Osteoblast (primary cell): ENCODE measurements at regions not wholly inside any gene's neighbourhood (a gene's known extent, or its start where the extent isn't known, plus 50 kb on each side); places are given as distances from the start of the nearest gene placed in this dataset.

Source experiments
- DNase-seq: peaks from one replicate; pipeline ENCODE4 v3.0.0; 2011; ENCODE audit warnings: low spot score, mixed read lengths; ENCODE audit not compliant: insufficient read length; ENCODE audit errors: missing footprints
- H2AFZ ChIP-seq: 2 replicates; pipeline ENCODE4 v1.6.0; 2011; ENCODE audit warnings: mild to moderate bottlenecking, low read length
- H3K27ac ChIP-seq: 2 replicates; pipeline ENCODE4 v1.5.1; 2011; ENCODE audit warnings: mild to moderate bottlenecking, low read depth, low read length, moderate library complexity
- H3K27me3 ChIP-seq: 2 replicates; pipeline ENCODE4 v1.6.0; 2012; ENCODE audit warnings: mild to moderate bottlenecking, control low read depth, inconsistent platforms, low read length, moderate library complexity; ENCODE audit not compliant: insufficient read depth
- H3K36me3 ChIP-seq: 2 replicates; pipeline ENCODE4 v1.5.1; 2011; ENCODE audit warnings: mild to moderate bottlenecking, low read length, control low read depth, moderate library complexity; ENCODE audit not compliant: insufficient read depth
- H3K4me1 ChIP-seq: 2 replicates; pipeline ENCODE4 v1.5.1; 2011; ENCODE audit warnings: mild to moderate bottlenecking, low read length, control low read depth, moderate library complexity; ENCODE audit not compliant: insufficient read depth
- H3K4me2 ChIP-seq: 2 replicates; pipeline ENCODE4 v1.6.0; 2011; ENCODE audit warnings: mild to moderate bottlenecking, low read length; ENCODE audit not compliant: insufficient read depth
- H3K4me3 ChIP-seq: fragments of 200-600 bp; sonication (generic); 3 replicates; pipeline ENCODE4 v1.5.1; 2012; ENCODE audit warnings: mild to moderate bottlenecking, low read length, inconsistent platforms; ENCODE audit not compliant: insufficient read depth
- H3K79me2 ChIP-seq: 2 replicates; pipeline ENCODE4 v1.6.0; 2012; ENCODE audit warnings: mild to moderate bottlenecking, low read length, control low read depth, inconsistent platforms; ENCODE audit not compliant: insufficient read depth
- H3K9me3 ChIP-seq: 2 replicates; pipeline ENCODE4 v1.5.1; 2011; ENCODE audit warnings: low read depth, low read length, control low read depth
- H4K20me1 ChIP-seq: 2 replicates; pipeline ENCODE4 v1.6.0; 2012; ENCODE audit warnings: mild to moderate bottlenecking, low read length, control low read depth; ENCODE audit not compliant: insufficient read depth
- TF ChIP-seq, protein P1 (sequence below): IDR thresholded peaks from 2 replicates; pipeline ENCODE4 v1.5.1; 2011; ENCODE audit warnings: mild to moderate bottlenecking, low read depth, low read length, moderate library complexity; ENCODE audit errors: extremely low read depth

DNA sequence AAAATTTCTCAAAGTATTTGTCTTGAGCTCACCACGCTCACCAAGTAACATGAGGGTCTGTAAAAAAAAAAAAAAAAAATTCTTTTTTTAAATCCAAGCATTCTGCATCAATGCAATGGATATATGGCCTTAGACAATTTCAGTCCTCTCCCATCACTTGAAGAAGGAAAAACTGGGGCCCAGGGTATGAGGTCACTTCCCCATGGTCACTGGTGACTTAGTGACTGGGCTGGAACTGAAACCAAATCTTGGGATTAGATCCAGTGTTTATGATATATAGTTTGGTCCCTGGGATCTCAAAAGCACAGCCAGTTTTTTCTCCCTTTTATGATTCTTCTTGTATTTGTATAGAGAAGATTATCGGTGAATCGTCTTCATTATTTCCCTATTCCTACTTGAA, 477.9 kb upstream of the TNP1 start:
- H3K4me1 ChIP-seq: no peaks in the 10 kb centered on the region
- no peaks in the 10 kb centered on the region for H3K9me3 ChIP-seq
- H3K36me3 ChIP-seq: no peaks in the 10 kb centered on the region
- no peak overlapping the region for H3K27ac ChIP-seq
- TF ChIP-seq, protein P1, sequence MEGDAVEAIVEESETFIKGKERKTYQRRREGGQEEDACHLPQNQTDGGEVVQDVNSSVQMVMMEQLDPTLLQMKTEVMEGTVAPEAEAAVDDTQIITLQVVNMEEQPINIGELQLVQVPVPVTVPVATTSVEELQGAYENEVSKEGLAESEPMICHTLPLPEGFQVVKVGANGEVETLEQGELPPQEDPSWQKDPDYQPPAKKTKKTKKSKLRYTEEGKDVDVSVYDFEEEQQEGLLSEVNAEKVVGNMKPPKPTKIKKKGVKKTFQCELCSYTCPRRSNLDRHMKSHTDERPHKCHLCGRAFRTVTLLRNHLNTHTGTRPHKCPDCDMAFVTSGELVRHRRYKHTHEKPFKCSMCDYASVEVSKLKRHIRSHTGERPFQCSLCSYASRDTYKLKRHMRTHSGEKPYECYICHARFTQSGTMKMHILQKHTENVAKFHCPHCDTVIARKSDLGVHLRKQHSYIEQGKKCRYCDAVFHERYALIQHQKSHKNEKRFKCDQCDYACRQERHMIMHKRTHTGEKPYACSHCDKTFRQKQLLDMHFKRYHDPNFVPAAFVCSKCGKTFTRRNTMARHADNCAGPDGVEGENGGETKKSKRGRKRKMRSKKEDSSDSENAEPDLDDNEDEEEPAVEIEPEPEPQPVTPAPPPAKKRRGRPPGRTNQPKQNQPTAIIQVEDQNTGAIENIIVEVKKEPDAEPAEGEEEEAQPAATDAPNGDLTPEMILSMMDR: no peak
- no peak for DNase-seq
- H3K4me2 ChIP-seq: no peak overlapping the region
- H2AFZ ChIP-seq: no peak overlapping the region
- H3K4me3 ChIP-seq: no peak overlapping the region
- no peaks in the 10 kb centered on the region for H3K27me3 ChIP-seq
- H4K20me1 ChIP-seq: no peaks in the 10 kb centered on the region
- no peaks in the 10 kb centered on the region for H3K79me2 ChIP-seq

DNA sequence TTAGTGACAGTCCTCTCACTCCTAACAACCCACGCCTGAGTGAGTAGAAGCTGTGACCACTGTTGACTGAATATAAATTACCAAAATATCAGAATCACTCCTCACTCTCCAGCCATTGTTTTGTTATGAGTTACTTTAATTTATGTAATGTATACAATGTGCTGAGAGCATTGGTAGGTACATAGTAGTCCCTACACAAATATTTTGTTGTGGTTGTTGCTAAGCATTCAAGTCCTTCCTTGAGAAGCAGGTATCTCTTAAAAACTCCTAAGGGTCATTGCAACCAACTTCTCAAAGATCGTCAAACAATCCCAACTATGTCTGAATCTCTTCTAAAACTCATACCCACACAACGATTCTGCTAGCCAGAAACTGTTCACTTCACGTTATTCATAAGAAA, 476.8 kb upstream of the TNP1 start:
- Histone ChIP-seq H3K79me2 (no peaks in the 10 kb centered on the region), H3K9me3 (no peaks in the 10 kb centered on the region), H3K27ac (no peak overlapping the region), H3K27me3 (no peaks in the 10 kb centered on the region), H4K20me1 (no peaks in the 10 kb centered on the region), H3K4me3 (no peak overlapping the region), H3K36me3 (no peaks in the 10 kb centered on the region), H3K4me1 (peaks cover 4% of the 10 kb centered on the region), H3K4me2 (no peak overlapping the region), H2AFZ (no peak overlapping the region)
- TF ChIP-seq, protein P1: no peak
- no peak for DNase-seq

DNA sequence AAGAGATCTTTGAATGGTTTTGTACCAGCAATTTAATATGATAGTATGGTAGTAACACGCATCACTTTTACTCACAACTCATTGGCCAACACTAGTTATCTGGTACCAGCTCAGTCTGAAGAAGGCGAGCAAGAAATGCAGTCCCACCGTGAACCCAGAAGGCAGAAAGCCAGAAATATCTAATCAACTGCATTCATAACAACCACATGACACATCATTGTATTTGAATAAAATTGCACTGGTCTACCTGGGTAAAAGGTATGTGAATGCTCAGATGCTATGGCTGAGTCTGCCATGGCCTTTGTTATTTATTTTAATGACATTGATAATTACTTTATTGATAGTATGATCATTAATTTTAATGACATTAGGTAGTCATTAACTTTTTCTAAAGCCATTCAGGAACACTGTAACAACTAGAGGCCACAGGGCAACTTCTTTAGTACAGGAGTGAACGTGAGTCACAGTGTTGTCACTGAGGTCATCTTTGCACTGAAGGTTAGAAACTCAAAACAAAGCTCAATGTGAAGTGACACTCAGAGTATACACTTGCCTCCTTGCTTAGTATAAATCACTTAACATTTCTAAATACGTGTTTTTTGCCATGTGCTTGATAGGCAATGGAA, 475.6 kb upstream of the TNP1 start:
- Histone ChIP-seq H3K4me2 (no peak overlapping the region), H3K79me2 (no peaks in the 10 kb centered on the region), H3K27me3 (no peaks in the 10 kb centered on the region), H3K4me1 (peaks cover 11% of the 10 kb centered on the region), H3K4me3 (no peak overlapping the region), H3K27ac (no peak overlapping the region), H4K20me1 (no peaks in the 10 kb centered on the region), H3K36me3 (no peaks in the 10 kb centered on the region), H3K9me3 (no peaks in the 10 kb centered on the region), H2AFZ (no peak overlapping the region)
- TF ChIP-seq, protein P1: no peak
- no peak for DNase-seq

DNA sequence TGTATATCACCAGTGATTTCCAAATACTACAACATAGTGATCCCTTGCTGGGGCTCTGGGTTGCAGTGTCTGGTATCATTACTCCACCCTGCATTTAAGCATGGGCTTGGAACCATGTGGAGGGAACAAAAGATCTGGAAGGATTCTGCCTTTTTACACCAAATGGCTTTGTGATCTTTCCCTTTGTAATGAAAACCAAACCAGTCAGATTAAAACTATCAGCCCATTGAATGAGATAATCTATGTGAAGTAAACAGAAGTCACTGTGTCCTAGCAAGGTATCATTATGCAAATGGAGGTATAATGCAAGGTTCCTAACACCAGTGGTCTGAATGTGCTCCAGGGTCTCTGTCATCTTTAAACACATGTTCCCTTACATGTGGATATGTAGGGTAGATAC, 474.7 kb upstream of the TNP1 start:
- H3K9me3 ChIP-seq: no peaks in the 10 kb centered on the region
- no peak overlapping the region for H2AFZ ChIP-seq
- peaks cover 11% of the 10 kb centered on the region for H3K4me1 ChIP-seq
- no peak for DNase-seq
- no peaks in the 10 kb centered on the region for H3K36me3 ChIP-seq
- no peak overlapping the region for H3K27ac ChIP-seq
- H3K4me2 ChIP-seq: no peak overlapping the region
- no peaks in the 10 kb centered on the region for H4K20me1 ChIP-seq
- TF ChIP-seq, protein P1: no peak
- no peaks in the 10 kb centered on the region for H3K79me2 ChIP-seq
- H3K27me3 ChIP-seq: no peaks in the 10 kb centered on the region
- H3K4me3 ChIP-seq: no peak overlapping the region
